ENCODE measurements at regions not wholly inside any gene's neighbourhood (a gene's known extent, or its start where the extent isn't known, plus 50 kb on each side); places are given as distances from the start of the nearest gene placed in this dataset.

DNA sequence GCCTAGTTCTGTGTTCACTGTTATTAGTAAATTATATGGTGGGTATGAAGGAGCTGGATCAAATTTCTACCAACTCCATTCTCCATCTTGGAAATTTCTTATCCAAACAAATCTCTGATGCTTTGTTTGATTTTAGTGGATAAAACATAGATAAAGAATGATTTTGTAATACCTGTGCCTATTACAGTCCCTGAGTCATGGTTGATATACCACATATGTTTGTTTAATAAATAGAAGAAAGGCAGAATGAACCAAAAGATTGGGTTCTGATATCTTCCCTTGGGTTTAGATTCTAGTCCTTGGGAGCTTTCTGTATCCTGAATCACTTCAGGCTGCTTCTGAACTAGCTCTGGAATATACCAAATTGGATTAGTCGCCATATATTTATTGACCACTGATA is 203.6 kb downstream of the PDCD6IP start:
- Histone ChIP-seq H3K4me3 (replicated peaks in 1 of 3; ENCODE audit: insufficient read depth in 1 of 3, low read depth in 1 of 3, low read length in 3 of 3) (no peak overlapping the region), H3K27ac (ENCODE audit: insufficient read depth, low read depth, low read length) (no peak overlapping the region), H3K9me1 (replicated peaks; ENCODE audit: control insufficient read depth, extremely low read depth, insufficient read depth, low read length) (no peaks in the 10 kb centered on the region), H3K27me3 (ENCODE audit: control insufficient read depth in 2 of 2, insufficient read depth in 2 of 2, low read length in 2 of 2) (no peaks in the 10 kb centered on the region), H3K4me1 (ENCODE audit: control insufficient read depth, extremely low read depth, insufficient read depth, low read length) (no peaks in the 10 kb centered on the region), H3K9me3 (replicated peaks; ENCODE audit: control insufficient read depth, insufficient read depth, low read length) (no peaks in the 10 kb centered on the region), H3K4me2 (ENCODE audit: insufficient read depth, low read length) (no peak overlapping the region), H3K36me3 (ENCODE audit: control insufficient read depth in 2 of 2, extremely low read depth in 1 of 2, insufficient read depth in 2 of 2, low read length in 2 of 2) (no peaks in the 10 kb centered on the region), H3K9ac (replicated peaks; ENCODE audit: extremely low read depth, insufficient read depth, low read length) (no peak overlapping the region), H3K79me2 (ENCODE audit: control insufficient read depth, insufficient read depth, low read length) (no peaks in the 10 kb centered on the region), H2AFZ (ENCODE audit: low read depth, low read length) (no peak overlapping the region), H4K20me1 (replicated peaks; ENCODE audit: control insufficient read depth, extremely low read depth, insufficient read depth, low read length) (no peaks in the 10 kb centered on the region)
- dilution Hi-C loops (cut with MboI; ENCODE audit: extremely low pct_ligation_motif_present, low sequenced_read_pairs) (no loop called here), intact Hi-C loops (cut with micrococcal nuclease) (no loop called here)
- FAIRE-seq (no peak), DNase-seq (ENCODE audit: low read depth, low spot score) (no peak)
- no peak for TF ChIP-seq MAX (IDR thresholded peaks at IDR 0.05; ENCODE audit: insufficient read depth, insufficient read length)
- TF ChIP-seq MYC (IDR thresholded peaks at IDR 0.05; ENCODE audit: low read depth, low read length) = no peak
- TF ChIP-seq POLR2A (IDR thresholded peaks at IDR 0.05; ENCODE audit: low read depth, low read length) = no peak
- POLR2A ChIA-PET = no interaction called here
- BruUV-seq (replicated peaks) = no TSS peak
- CTCF ChIA-PET = interaction anchor here (0.9 to 1.1 kb wide), 3 partner anchors 10 to 259 kb away, joined by 3 read pairs; no protein-coding TSS in a partner anchor

GRCh38 chr3:34002569-34003100 is 204.2 kb downstream of the PDCD6IP start:
- FAIRE-seq (no peak), DNase-seq (ENCODE audit: low read depth, low spot score) (no peak)
- no peaks in the 10 kb centered on the region for H3K27me3 ChIP-seq (ENCODE audit: control insufficient read depth in 2 of 2, insufficient read depth in 2 of 2, low read length in 2 of 2)
- no peaks in the 10 kb centered on the region for H3K79me2 ChIP-seq (ENCODE audit: control insufficient read depth, insufficient read depth, low read length)
- intact Hi-C loops (cut with micrococcal nuclease) = no loop called here
- no peak overlapping the region for H3K4me3 ChIP-seq (replicated peaks in 1 of 3; ENCODE audit: insufficient read depth in 1 of 3, low read depth in 1 of 3, low read length in 3 of 3)
- no peaks in the 10 kb centered on the region for H4K20me1 ChIP-seq (replicated peaks; ENCODE audit: control insufficient read depth, extremely low read depth, insufficient read depth, low read length)
- CTCF ChIA-PET = interaction anchor here (0.9 to 1.1 kb wide), 3 partner anchors 9 to 258 kb away, joined by 3 read pairs; no protein-coding TSS in a partner anchor
- no peaks in the 10 kb centered on the region for H3K9me1 ChIP-seq (replicated peaks; ENCODE audit: control insufficient read depth, extremely low read depth, insufficient read depth, low read length)
- H3K4me2 ChIP-seq (ENCODE audit: insufficient read depth, low read length) = no peak overlapping the region
- no TSS peak for BruUV-seq (replicated peaks)
- no peaks in the 10 kb centered on the region for H3K4me1 ChIP-seq (ENCODE audit: control insufficient read depth, extremely low read depth, insufficient read depth, low read length)
- H3K36me3 ChIP-seq (ENCODE audit: control insufficient read depth in 2 of 2, extremely low read depth in 1 of 2, insufficient read depth in 2 of 2, low read length in 2 of 2) = no peaks in the 10 kb centered on the region
- H3K9ac ChIP-seq (replicated peaks; ENCODE audit: extremely low read depth, insufficient read depth, low read length) = no peak overlapping the region
- dilution Hi-C loops (cut with MboI; ENCODE audit: extremely low pct_ligation_motif_present, low sequenced_read_pairs) = no loop called here
- no peak overlapping the region for H3K27ac ChIP-seq (ENCODE audit: insufficient read depth, low read depth, low read length)
- H2AFZ ChIP-seq (ENCODE audit: low read depth, low read length) = no peak overlapping the region
- no peak for TF ChIP-seq POLR2A (IDR thresholded peaks at IDR 0.05; ENCODE audit: low read depth, low read length)
- POLR2A ChIA-PET = no interaction called here
- no peaks in the 10 kb centered on the region for H3K9me3 ChIP-seq (replicated peaks; ENCODE audit: control insufficient read depth, insufficient read depth, low read length)

All from endothelial cell of umbilical vein (primary cell).